HEK293 (cell line): ENCODE measurements at regions not wholly inside any gene's neighbourhood (a gene's known extent, or its start where the extent isn't known, plus 50 kb on each side); places are given as distances from the start of the nearest gene placed in this dataset.

Experiments
- CTCF ChIA-PET: fragments of 350-600 bp; formaldehyde crosslinking; extraction: SDS; loops from one replicate; lab custom pipeline; 2021; ENCODE audit warnings: antibody characterized with exemption; lab: Yijun Ruan, JAX
- POLR2A ChIA-PET: fragments of 300-600 bp; formaldehyde crosslinking; extraction: SDS; loops from one replicate; lab custom pipeline; 2020; ENCODE audit warnings: antibody characterized with exemption, inconsistent platforms; lab: Yijun Ruan, JAX
- H3K27ac ChIP-seq: fragments of 200-500 bp; sonication (Bioruptor generic); 2 replicates; pipeline ENCODE4 v1.5.1; 2014; ENCODE audit warnings: low read depth, low read length, control low read depth, inconsistent platforms; ENCODE audit errors: extremely low read depth
- H3K36me3 ChIP-seq, 2 experiments: fragments of 200-500 bp in 1 of 2; sonication (Bioruptor generic) in 1 of 2; 1 replicate in 1 of 2; 2 replicates in 1 of 2; pipeline ENCODE4 v1.5.1; 2014 to 2017; ENCODE audit warnings: inconsistent platforms in 2 of 2, low read length in 2 of 2; ENCODE audit not compliant: control insufficient read depth in 2 of 2, insufficient read depth in 1 of 2
- H3K4me1 ChIP-seq: fragments of 200-500 bp; sonication (Bioruptor generic); 2 replicates; pipeline ENCODE4 v1.5.1; 2014; ENCODE audit warnings: mild to moderate bottlenecking, low read length, inconsistent platforms; ENCODE audit not compliant: control insufficient read depth, insufficient read depth
- H3K4me3 ChIP-seq: 2 replicates; pipeline ENCODE4 v1.5.1; 2011; ENCODE audit warnings: low read depth, mild to moderate bottlenecking, control low read depth, low read length, moderate library complexity
- H3K9me3 ChIP-seq: fragments of 200-500 bp; sonication (Bioruptor generic); 2 replicates; pipeline ENCODE4 v1.5.1; 2014; ENCODE audit warnings: low read depth, low read length, inconsistent platforms; ENCODE audit not compliant: control insufficient read depth, insufficient read depth
- BCL11B ChIP-seq: fragments of 450-650 bp; formaldehyde crosslinking; IDR thresholded peaks from 2 replicates; pipeline ENCODE4 v1.5.1; 2016; ENCODE audit warnings: low read depth, missing biosample characterization, missing genetic modification characterization
- HOXC10 ChIP-seq: sonication (generic); formaldehyde crosslinking; IDR thresholded peaks from 2 replicates; pipeline ENCODE4 v1.8.1; 2023; ENCODE audit warnings: mild to moderate bottlenecking, missing genetic modification reagents
- KLF16 ChIP-seq: fragments of 450-650 bp; formaldehyde crosslinking; IDR thresholded peaks from 2 replicates; pipeline ENCODE4 v1.5.1; 2017; ENCODE audit warnings: missing biosample characterization, missing genetic modification characterization
- KLF9 ChIP-seq: fragments of 450-650 bp; formaldehyde crosslinking; IDR thresholded peaks from 2 replicates; pipeline ENCODE4 v1.5.1; 2016; ENCODE audit warnings: missing biosample characterization, missing genetic modification characterization, low read depth
- REPIN1 ChIP-seq: fragments of 450-650 bp; formaldehyde crosslinking; IDR thresholded peaks from 2 replicates; pipeline ENCODE4 v1.5.1; 2017; ENCODE audit warnings: missing biosample characterization, missing genetic modification characterization, low read depth
- SETDB1 ChIP-seq: IDR thresholded peaks from one replicate; pipeline ENCODE4 v1.6.1; 2017; ENCODE audit warnings: mild to moderate bottlenecking, low read length, moderate library complexity, mixed read lengths; ENCODE audit not compliant: insufficient read length
- SP2 ChIP-seq: fragments of 450-650 bp; formaldehyde crosslinking; IDR thresholded peaks from 2 replicates; pipeline ENCODE4 v1.5.1; 2016; ENCODE audit warnings: missing biosample characterization, missing genetic modification characterization
- WT1 ChIP-seq: fragments of 450-650 bp; formaldehyde crosslinking; IDR thresholded peaks from 2 replicates; pipeline ENCODE4 v1.5.1; 2016; ENCODE audit warnings: missing biosample characterization, missing genetic modification characterization
- ZBTB1 ChIP-seq: fragments of 450-650 bp; formaldehyde crosslinking; IDR thresholded peaks from 2 replicates; pipeline ENCODE4 v1.5.1; 2016; ENCODE audit warnings: missing biosample characterization, missing genetic modification characterization
- ZBTB48 ChIP-seq: fragments of 450-650 bp; formaldehyde crosslinking; IDR thresholded peaks from 2 replicates; pipeline ENCODE4 v1.5.1; 2016; ENCODE audit warnings: missing biosample characterization, missing genetic modification characterization
- ZNF121 ChIP-seq: fragments of 450-650 bp; formaldehyde crosslinking; IDR thresholded peaks from 2 replicates; pipeline ENCODE4 v1.5.1; 2016; ENCODE audit warnings: missing biosample characterization, missing genetic modification characterization
- ZNF16 ChIP-seq: fragments of 450-650 bp; formaldehyde crosslinking; IDR thresholded peaks from 2 replicates; pipeline ENCODE4 v1.5.1; 2016; ENCODE audit warnings: low read depth, missing biosample characterization, missing genetic modification characterization
- ZNF169 ChIP-seq: fragments of 450-650 bp; formaldehyde crosslinking; IDR thresholded peaks from 2 replicates; pipeline ENCODE4 v1.5.1; 2016; ENCODE audit warnings: missing biosample characterization, missing genetic modification characterization
- ZNF19 ChIP-seq: fragments of 450-650 bp; formaldehyde crosslinking; IDR thresholded peaks from 2 replicates; pipeline ENCODE4; 2016; ENCODE audit warnings: missing biosample characterization, missing genetic modification characterization, low read depth
- ZNF23 ChIP-seq: fragments of 450-650 bp; formaldehyde crosslinking; IDR thresholded peaks from 2 replicates; pipeline ENCODE4 v1.5.1; 2016; ENCODE audit warnings: missing biosample characterization, missing genetic modification characterization, borderline replicate concordance
- ZNF366 ChIP-seq: fragments of 450-650 bp; formaldehyde crosslinking; conservative IDR thresholded peaks from 2 replicates; pipeline ENCODE4 v1.5.1; 2016; ENCODE audit warnings: missing biosample characterization, missing genetic modification characterization
- ZNF426 ChIP-seq: fragments of 450-650 bp; formaldehyde crosslinking; IDR thresholded peaks from 2 replicates; pipeline ENCODE4 v1.5.1; 2017; ENCODE audit warnings: missing biosample characterization, missing genetic modification characterization, mild to moderate bottlenecking, inconsistent platforms, moderate library complexity
- ZNF549 ChIP-seq: fragments of 450-650 bp; IDR thresholded peaks from 2 replicates; pipeline ENCODE4 v1.5.1; 2018; ENCODE audit warnings: missing biosample characterization, missing genetic modification characterization, mild to moderate bottlenecking, inconsistent platforms, moderate library complexity
- ZNF596 ChIP-seq: fragments of 450-650 bp; IDR thresholded peaks from 2 replicates; pipeline ENCODE4 v1.5.0; 2018; ENCODE audit warnings: missing biosample characterization, mild to moderate bottlenecking, missing genetic modification characterization, moderate library complexity
- ZNF626 ChIP-seq: fragments of 450-650 bp; sonication (Bioruptor Pico); formaldehyde crosslinking; IDR thresholded peaks from 2 replicates; pipeline ENCODE4 v1.5.1; 2018; ENCODE audit warnings: missing biosample characterization, missing genetic modification characterization, inconsistent platforms
- ZNF658 ChIP-seq: fragments of 450-650 bp; formaldehyde crosslinking; IDR thresholded peaks from 2 replicates; pipeline ENCODE4; 2016; ENCODE audit warnings: missing biosample characterization, missing genetic modification characterization
- ZNF660 ChIP-seq: fragments of 450-650 bp; IDR thresholded peaks from 2 replicates; pipeline ENCODE4 v1.5.1; 2018; ENCODE audit warnings: missing biosample characterization, mild to moderate bottlenecking, missing genetic modification characterization
- ZNF747 ChIP-seq: fragments of 450-650 bp; formaldehyde crosslinking; IDR thresholded peaks from 2 replicates; pipeline ENCODE4 v1.5.1; 2016; ENCODE audit warnings: missing biosample characterization, missing genetic modification characterization
- TF ChIP-seq, protein P1 (sequence below): fragments of 450-650 bp; formaldehyde crosslinking; IDR thresholded peaks from 2 replicates; pipeline ENCODE4 v1.5.1; 2017; ENCODE audit warnings: missing biosample characterization, missing genetic modification characterization
- TF ChIP-seq, protein P2 (sequence below): fragments of 450-650 bp; formaldehyde crosslinking; IDR thresholded peaks from 2 replicates; pipeline ENCODE4 v1.5.1; 2017; ENCODE audit warnings: missing biosample characterization, missing genetic modification characterization
- TF ChIP-seq, protein P3 (sequence below): fragments of 450-650 bp; formaldehyde crosslinking; IDR thresholded peaks from 2 replicates; pipeline ENCODE4 v1.5.0; 2017; ENCODE audit warnings: missing biosample characterization, missing genetic modification characterization, borderline replicate concordance

GRCh38 chr15:25133804-25134203 is 179.0 kb downstream of the SNRPN start:
- Histone ChIP-seq H3K4me3 (no peak overlapping the region), H3K4me1 (no peaks in the 10 kb centered on the region), H3K9me3 (no peaks in the 10 kb centered on the region), H3K27ac (no peak overlapping the region), H3K36me3 (no peaks in the 10 kb centered on the region)
- POLR2A ChIA-PET: no interaction called here
- CTCF ChIA-PET: no interaction called here
- TF ChIP-seq ZNF169 (tag by site-specific recombination) (no peak), ZNF121 (tag by site-specific recombination) (no peak), ZBTB48 (tag by site-specific recombination) (no peak), HOXC10 (CRISPR knock-in tag) (no peak), ZNF747 (tag by site-specific recombination) (no peak), BCL11B (tag by site-specific recombination) (no peak), ZNF660 (tag by site-specific recombination) (no peak), ZNF19 (no peak), ZNF658 (tag by site-specific recombination) (no peak), ZNF596 (tag by site-specific recombination) (no peak), ZNF626 (tag by site-specific recombination) (no peak), KLF16 (tag by site-specific recombination) (no peak), REPIN1 (tag by site-specific recombination) (no peak)
- TF ChIP-seq, protein P1, sequence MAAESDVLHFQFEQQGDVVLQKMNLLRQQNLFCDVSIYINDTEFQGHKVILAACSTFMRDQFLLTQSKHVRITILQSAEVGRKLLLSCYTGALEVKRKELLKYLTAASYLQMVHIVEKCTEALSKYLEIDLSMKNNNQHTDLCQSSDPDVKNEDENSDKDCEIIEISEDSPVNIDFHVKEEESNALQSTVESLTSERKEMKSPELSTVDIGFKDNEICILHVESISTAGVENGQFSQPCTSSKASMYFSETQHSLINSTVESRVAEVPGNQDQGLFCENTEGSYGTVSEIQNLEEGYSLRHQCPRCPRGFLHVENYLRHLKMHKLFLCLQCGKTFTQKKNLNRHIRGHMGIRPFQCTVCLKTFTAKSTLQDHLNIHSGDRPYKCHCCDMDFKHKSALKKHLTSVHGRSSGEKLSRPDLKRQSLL (tag by site-specific recombination): no peak
- TF ChIP-seq, protein P2, sequence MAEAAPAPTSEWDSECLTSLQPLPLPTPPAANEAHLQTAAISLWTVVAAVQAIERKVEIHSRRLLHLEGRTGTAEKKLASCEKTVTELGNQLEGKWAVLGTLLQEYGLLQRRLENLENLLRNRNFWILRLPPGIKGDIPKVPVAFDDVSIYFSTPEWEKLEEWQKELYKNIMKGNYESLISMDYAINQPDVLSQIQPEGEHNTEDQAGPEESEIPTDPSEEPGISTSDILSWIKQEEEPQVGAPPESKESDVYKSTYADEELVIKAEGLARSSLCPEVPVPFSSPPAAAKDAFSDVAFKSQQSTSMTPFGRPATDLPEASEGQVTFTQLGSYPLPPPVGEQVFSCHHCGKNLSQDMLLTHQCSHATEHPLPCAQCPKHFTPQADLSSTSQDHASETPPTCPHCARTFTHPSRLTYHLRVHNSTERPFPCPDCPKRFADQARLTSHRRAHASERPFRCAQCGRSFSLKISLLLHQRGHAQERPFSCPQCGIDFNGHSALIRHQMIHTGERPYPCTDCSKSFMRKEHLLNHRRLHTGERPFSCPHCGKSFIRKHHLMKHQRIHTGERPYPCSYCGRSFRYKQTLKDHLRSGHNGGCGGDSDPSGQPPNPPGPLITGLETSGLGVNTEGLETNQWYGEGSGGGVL (tag by site-specific recombination): no peak
- TF ChIP-seq, protein P3, sequence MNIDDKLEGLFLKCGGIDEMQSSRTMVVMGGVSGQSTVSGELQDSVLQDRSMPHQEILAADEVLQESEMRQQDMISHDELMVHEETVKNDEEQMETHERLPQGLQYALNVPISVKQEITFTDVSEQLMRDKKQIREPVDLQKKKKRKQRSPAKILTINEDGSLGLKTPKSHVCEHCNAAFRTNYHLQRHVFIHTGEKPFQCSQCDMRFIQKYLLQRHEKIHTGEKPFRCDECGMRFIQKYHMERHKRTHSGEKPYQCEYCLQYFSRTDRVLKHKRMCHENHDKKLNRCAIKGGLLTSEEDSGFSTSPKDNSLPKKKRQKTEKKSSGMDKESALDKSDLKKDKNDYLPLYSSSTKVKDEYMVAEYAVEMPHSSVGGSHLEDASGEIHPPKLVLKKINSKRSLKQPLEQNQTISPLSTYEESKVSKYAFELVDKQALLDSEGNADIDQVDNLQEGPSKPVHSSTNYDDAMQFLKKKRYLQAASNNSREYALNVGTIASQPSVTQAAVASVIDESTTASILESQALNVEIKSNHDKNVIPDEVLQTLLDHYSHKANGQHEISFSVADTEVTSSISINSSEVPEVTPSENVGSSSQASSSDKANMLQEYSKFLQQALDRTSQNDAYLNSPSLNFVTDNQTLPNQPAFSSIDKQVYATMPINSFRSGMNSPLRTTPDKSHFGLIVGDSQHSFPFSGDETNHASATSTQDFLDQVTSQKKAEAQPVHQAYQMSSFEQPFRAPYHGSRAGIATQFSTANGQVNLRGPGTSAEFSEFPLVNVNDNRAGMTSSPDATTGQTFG (tag by site-specific recombination): no peak

GRCh38 chr15:25134546-25134945 is 179.8 kb downstream of the SNRPN start:
- ChIA-PET POLR2A (no interaction called here), CTCF (no interaction called here)
- Histone ChIP-seq H3K27ac (no peak overlapping the region), H3K4me3 (no peak overlapping the region), H3K36me3 (no peaks in the 10 kb centered on the region), H3K4me1 (no peaks in the 10 kb centered on the region), H3K9me3 (no peaks in the 10 kb centered on the region)
- TF ChIP-seq, protein P3 (tag by site-specific recombination): no peak
- TF ChIP-seq WT1 (tag by site-specific recombination) (no peak), SP2 (tag by site-specific recombination) (no peak), SETDB1 (no peak), ZNF366 (tag by site-specific recombination) (no peak), ZNF549 (tag by site-specific recombination) (no peak), ZNF426 (no peak), ZBTB1 (tag by site-specific recombination) (no peak), ZNF16 (tag by site-specific recombination) (no peak), ZNF23 (tag by site-specific recombination) (no peak), KLF9 (tag by site-specific recombination) (no peak)
